Uterus (tissue), 2 donors: ENCODE measurements at regions not wholly inside any gene's neighbourhood (a gene's known extent, or its start where the extent isn't known, plus 50 kb on each side); places are given as distances from the start of the nearest gene placed in this dataset.

Source experiments
- POLR2A ChIP-seq, 2 donors: fragments of 450-650 bp; IDR thresholded peaks; one replicate each; pipeline ENCODE4 v1.6.1; 2016; ENCODE audit warnings: antibody characterized with exemption in 2 of 2, mild to moderate bottlenecking in 1 of 2, moderate library complexity in 1 of 2
- TF ChIP-seq, protein P1 (sequence below), 4 experiments: fragments of 200-600 bp in 2 of 4; fragments of 450-650 bp in 2 of 4; sonication (generic) in 2 of 4; IDR thresholded peaks; one replicate each; pipeline ENCODE4 v1.5.1; 2016 to 2019; ENCODE audit warnings: antibody characterized with exemption in 4 of 4, mild to moderate bottlenecking in 2 of 4, moderate library complexity in 1 of 4

- TF ChIP-seq, protein P1, sequence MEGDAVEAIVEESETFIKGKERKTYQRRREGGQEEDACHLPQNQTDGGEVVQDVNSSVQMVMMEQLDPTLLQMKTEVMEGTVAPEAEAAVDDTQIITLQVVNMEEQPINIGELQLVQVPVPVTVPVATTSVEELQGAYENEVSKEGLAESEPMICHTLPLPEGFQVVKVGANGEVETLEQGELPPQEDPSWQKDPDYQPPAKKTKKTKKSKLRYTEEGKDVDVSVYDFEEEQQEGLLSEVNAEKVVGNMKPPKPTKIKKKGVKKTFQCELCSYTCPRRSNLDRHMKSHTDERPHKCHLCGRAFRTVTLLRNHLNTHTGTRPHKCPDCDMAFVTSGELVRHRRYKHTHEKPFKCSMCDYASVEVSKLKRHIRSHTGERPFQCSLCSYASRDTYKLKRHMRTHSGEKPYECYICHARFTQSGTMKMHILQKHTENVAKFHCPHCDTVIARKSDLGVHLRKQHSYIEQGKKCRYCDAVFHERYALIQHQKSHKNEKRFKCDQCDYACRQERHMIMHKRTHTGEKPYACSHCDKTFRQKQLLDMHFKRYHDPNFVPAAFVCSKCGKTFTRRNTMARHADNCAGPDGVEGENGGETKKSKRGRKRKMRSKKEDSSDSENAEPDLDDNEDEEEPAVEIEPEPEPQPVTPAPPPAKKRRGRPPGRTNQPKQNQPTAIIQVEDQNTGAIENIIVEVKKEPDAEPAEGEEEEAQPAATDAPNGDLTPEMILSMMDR (IDR thresholded peaks at IDR 0.05): no peak
- TF ChIP-seq POLR2A (IDR thresholded peaks at IDR 0.05): no peak
Observed at GRCh38 chr6:115735610-115736009, 325.1 kb downstream of the FRK start.
